ENCODE measurements at regions not wholly inside any gene's neighbourhood (a gene's known extent, or its start where the extent isn't known, plus 50 kb on each side); places are given as distances from the start of the nearest gene placed in this dataset.

DNA sequence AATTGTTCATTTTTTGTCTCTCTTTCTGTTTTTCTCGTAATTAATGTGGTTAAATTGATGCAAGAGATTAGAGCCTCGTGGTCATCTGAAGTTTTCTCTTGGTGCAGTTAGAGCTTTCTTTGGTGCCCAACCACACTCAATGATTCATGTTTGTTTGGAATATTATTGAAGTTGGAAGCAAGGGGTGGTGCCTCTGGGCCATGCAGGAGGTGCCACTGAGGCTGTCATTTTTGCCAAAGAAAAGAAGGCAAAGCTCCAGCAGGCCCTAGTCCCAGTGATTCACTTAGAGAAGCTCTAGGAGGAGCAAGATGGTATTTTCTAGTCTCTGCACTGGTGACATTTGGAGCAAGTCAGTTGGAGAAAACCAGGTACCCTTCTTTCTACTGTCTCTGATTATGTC, 144.5 kb upstream of the RALGAPA2 start:
- TF ChIP-seq POLR2A (IDR thresholded peaks at IDR 0.05) = no peak
- TF ChIP-seq, protein P1, sequence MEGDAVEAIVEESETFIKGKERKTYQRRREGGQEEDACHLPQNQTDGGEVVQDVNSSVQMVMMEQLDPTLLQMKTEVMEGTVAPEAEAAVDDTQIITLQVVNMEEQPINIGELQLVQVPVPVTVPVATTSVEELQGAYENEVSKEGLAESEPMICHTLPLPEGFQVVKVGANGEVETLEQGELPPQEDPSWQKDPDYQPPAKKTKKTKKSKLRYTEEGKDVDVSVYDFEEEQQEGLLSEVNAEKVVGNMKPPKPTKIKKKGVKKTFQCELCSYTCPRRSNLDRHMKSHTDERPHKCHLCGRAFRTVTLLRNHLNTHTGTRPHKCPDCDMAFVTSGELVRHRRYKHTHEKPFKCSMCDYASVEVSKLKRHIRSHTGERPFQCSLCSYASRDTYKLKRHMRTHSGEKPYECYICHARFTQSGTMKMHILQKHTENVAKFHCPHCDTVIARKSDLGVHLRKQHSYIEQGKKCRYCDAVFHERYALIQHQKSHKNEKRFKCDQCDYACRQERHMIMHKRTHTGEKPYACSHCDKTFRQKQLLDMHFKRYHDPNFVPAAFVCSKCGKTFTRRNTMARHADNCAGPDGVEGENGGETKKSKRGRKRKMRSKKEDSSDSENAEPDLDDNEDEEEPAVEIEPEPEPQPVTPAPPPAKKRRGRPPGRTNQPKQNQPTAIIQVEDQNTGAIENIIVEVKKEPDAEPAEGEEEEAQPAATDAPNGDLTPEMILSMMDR (IDR thresholded peaks at IDR 0.05) = no peak

All from thyroid gland (tissue), 4 donors.